Activated naive CD4-positive, alpha-beta T cell treated with anti-CD3 and anti-CD28 coated beads, Interleukin-2, amount 50 U/mL, for 72 hours (primary cell): ENCODE measurements at regions not wholly inside any gene's neighbourhood (a gene's known extent, or its start where the extent isn't known, plus 50 kb on each side); places are given as distances from the start of the nearest gene placed in this dataset.

Experiments
- ATAC-seq, 2 donors: fragments of 150-1000 bp; cut with Tn5 transposase; 2 replicates each; pipeline ENCODE4 v1.10.0; 2021; ENCODE audit warnings: mild to moderate bottlenecking in 2 of 2, moderate library complexity in 2 of 2
- DNase-seq, 2 donors: peaks; one replicate each; pipeline ENCODE4 v3.0.0; 2021 to 2022; ENCODE audit warnings: low spot score in 2 of 2
- H3K27ac Mint-ChIP-seq, 2 donors: one replicate each; pipeline ENCODE4 v1.8.0; 2022; ENCODE audit warnings: mild to moderate bottlenecking in 2 of 2, mixed read lengths in 2 of 2
- H3K36me3 Mint-ChIP-seq, 2 donors: one replicate each; pipeline ENCODE4 v1.8.0; 2022; ENCODE audit warnings: mixed read lengths in 2 of 2
- H3K9me3 Mint-ChIP-seq, 2 donors: one replicate each; pipeline ENCODE4 v1.8.0; 2022; ENCODE audit warnings: mixed read lengths in 2 of 2

GRCh38 chr13:107836685-107837084, 378.7 kb downstream of the LIG4 start:
- DNase-seq (no peak), ATAC-seq (no peak)
- H3K36me3 Mint-ChIP-seq: peaks cover 0 to 5% of the 10 kb centered on the region in 2 donors
- no peak overlapping the region for H3K27ac Mint-ChIP-seq
- peaks cover 7 to 10% of the 10 kb centered on the region in 2 donors for H3K9me3 Mint-ChIP-seq

GRCh38 chr13:107835339-107836018, 379.9 kb downstream of the LIG4 start:
- Mint-ChIP-seq H3K36me3 (peaks cover 0 to 5% of the 10 kb centered on the region in 2 donors), H3K27ac (no peak overlapping the region), H3K9me3 (peaks cover 7 to 10% of the 10 kb centered on the region in 2 donors)
- ATAC-seq (no peak), DNase-seq (no peak)

- H3K36me3 Mint-ChIP-seq: peaks cover 0 to 5% of the 10 kb centered on the region in 2 donors
- ATAC-seq (no peak), DNase-seq (no peak)
- no peak overlapping the region for H3K27ac Mint-ChIP-seq
- H3K9me3 Mint-ChIP-seq: peaks cover 7 to 10% of the 10 kb centered on the region in 2 donors
These were observed 380.6 kb downstream of the LIG4 start for GRCh38 chr13:107834717-107835116.

GRCh38 chr13:107834281-107834680, 381.1 kb downstream of the LIG4 start:
- no peak for ATAC-seq
- peaks cover 7 to 10% of the 10 kb centered on the region in 2 donors for H3K9me3 Mint-ChIP-seq
- no peak for DNase-seq
- peaks cover 0 to 5% of the 10 kb centered on the region in 2 donors for H3K36me3 Mint-ChIP-seq
- no peak overlapping the region for H3K27ac Mint-ChIP-seq

GRCh38 chr13:107832500-107833100, 382.7 kb downstream of the LIG4 start:
- DNase-seq (no peak), ATAC-seq (no peak)
- Mint-ChIP-seq H3K36me3 (peaks cover 0 to 5% of the 10 kb centered on the region in 2 donors), H3K27ac (no peak overlapping the region), H3K9me3 (peaks cover 7 to 13% of the 10 kb centered on the region in 2 donors)

- peaks cover 0 to 5% of the 10 kb centered on the region in 2 donors for H3K36me3 Mint-ChIP-seq
- DNase-seq: no peak
- H3K9me3 Mint-ChIP-seq: peaks cover 11 to 16% of the 10 kb centered on the region in 2 donors
- no peak for ATAC-seq
- no peak overlapping the region for H3K27ac Mint-ChIP-seq
These were observed 384.5 kb downstream of the LIG4 start for GRCh38 chr13:107830804-107831203.

- ATAC-seq (no peak), DNase-seq (no peak)
- H3K9me3 Mint-ChIP-seq: peaks cover 10 to 13% of the 10 kb centered on the region in 2 donors
- no peak overlapping the region for H3K27ac Mint-ChIP-seq
- H3K36me3 Mint-ChIP-seq: peaks cover 0 to 2% of the 10 kb centered on the region in 2 donors
These were observed 387.3 kb downstream of the LIG4 start for GRCh38 chr13:107827840-107828549.

- ATAC-seq: no peak
These were observed 390.7 kb downstream of the LIG4 start for GRCh38 chr13:107824635-107825034.

GRCh38 chr13:107822006-107822405, 393.3 kb downstream of the LIG4 start:
- no peak for DNase-seq
- no peak overlapping the region for H3K27ac Mint-ChIP-seq
- no peak for ATAC-seq
- peaks cover 13 to 15% of the 10 kb centered on the region in 2 donors for H3K9me3 Mint-ChIP-seq
- H3K36me3 Mint-ChIP-seq: no peaks in the 10 kb centered on the region

More at GRCh38 chr13:107824635-107825034, 390.7 kb downstream of the LIG4 start:
- Mint-ChIP-seq H3K27ac (no peak overlapping the region), H3K9me3 (peaks cover 10% of the 10 kb centered on the region in 2 donors), H3K36me3 (no peaks in the 10 kb centered on the region)
- DNase-seq: no peak

GRCh38 chr13:107821492-107821891, 393.8 kb downstream of the LIG4 start:
- DNase-seq: no peak
- H3K36me3 Mint-ChIP-seq: no peaks in the 10 kb centered on the region
- no peak for ATAC-seq
- H3K27ac Mint-ChIP-seq: no peak overlapping the region
- peaks cover 13 to 15% of the 10 kb centered on the region in 2 donors for H3K9me3 Mint-ChIP-seq

- ATAC-seq: no peak
- H3K9me3 Mint-ChIP-seq: peaks cover 11 to 15% of the 10 kb centered on the region in 2 donors
- no peak for DNase-seq
- no peak overlapping the region for H3K27ac Mint-ChIP-seq
- no peaks in the 10 kb centered on the region for H3K36me3 Mint-ChIP-seq
These were observed 396.3 kb downstream of the LIG4 start for GRCh38 chr13:107819071-107819470.

- H3K36me3 Mint-ChIP-seq: no peaks in the 10 kb centered on the region
- peaks cover 11 to 15% of the 10 kb centered on the region in 2 donors for H3K9me3 Mint-ChIP-seq
- DNase-seq (no peak), ATAC-seq (no peak)
- no peak overlapping the region for H3K27ac Mint-ChIP-seq
These were observed 397.6 kb downstream of the LIG4 start for GRCh38 chr13:107817647-107818287.

GRCh38 chr13:107812014-107812412, 403.3 kb downstream of the LIG4 start:
- ATAC-seq (no peak), DNase-seq (no peak)
- peaks cover 0 to 6% of the 10 kb centered on the region in 2 donors for H3K9me3 Mint-ChIP-seq
- no peak overlapping the region for H3K27ac Mint-ChIP-seq
- H3K36me3 Mint-ChIP-seq: no peaks in the 10 kb centered on the region

GRCh38 chr13:107811233-107812013, 403.9 kb downstream of the LIG4 start:
- Mint-ChIP-seq H3K27ac (no peak overlapping the region), H3K36me3 (no peaks in the 10 kb centered on the region), H3K9me3 (peaks cover 0 to 6% of the 10 kb centered on the region in 2 donors)
- ATAC-seq (no peak), DNase-seq (no peak)

GRCh38 chr13:107809125-107809524, 406.2 kb downstream of the LIG4 start:
- DNase-seq (no peak), ATAC-seq (no peak)
- Mint-ChIP-seq H3K36me3 (no peaks in the 10 kb centered on the region), H3K27ac (no peak overlapping the region), H3K9me3 (peaks cover 0 to 3% of the 10 kb centered on the region in 2 donors)

GRCh38 chr13:107808389-107808788, 406.9 kb downstream of the LIG4 start:
- Mint-ChIP-seq H3K27ac (no peak overlapping the region), H3K9me3 (peaks cover 0 to 7% of the 10 kb centered on the region in 2 donors), H3K36me3 (no peaks in the 10 kb centered on the region)
- no peak for ATAC-seq
- no peak for DNase-seq
